RPMI7951 (cell line): ENCODE measurements at regions not wholly inside any gene's neighbourhood (a gene's known extent, or its start where the extent isn't known, plus 50 kb on each side); places are given as distances from the start of the nearest gene placed in this dataset.
A peak's percentile ranks its signal among the peaks of the same experiment; 100 is the strongest.

Experiments
- DNase-seq: peaks from one replicate; pipeline ENCODE4 v3.0.0-alpha.2; 2012; ENCODE audit warnings: low read depth

- no peak for DNase-seq
These were observed 239.0 kb upstream of the APCDD1 start for GRCh38 chr18:10215446-10215845.

DNA sequence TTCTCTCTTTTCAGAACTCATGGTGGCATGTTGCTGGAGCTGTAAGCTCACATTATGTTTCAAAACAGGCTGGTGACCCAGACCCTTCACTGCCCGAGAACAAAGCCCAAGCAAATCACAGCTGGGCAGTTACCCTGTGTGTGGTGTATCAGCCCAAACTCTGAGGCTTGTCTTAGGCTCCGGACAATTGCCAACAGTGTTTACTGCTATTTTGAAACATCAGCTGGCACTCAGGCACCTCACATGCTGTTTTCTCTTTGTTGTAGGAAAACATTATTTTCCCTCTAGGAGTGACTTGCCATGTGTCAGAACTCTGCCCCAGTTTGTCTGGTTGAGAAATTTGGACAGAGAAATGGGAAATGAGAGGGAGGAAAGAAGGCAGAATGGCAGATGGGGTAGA, 237.6 kb upstream of the APCDD1 start:
- no peak for DNase-seq

DNA sequence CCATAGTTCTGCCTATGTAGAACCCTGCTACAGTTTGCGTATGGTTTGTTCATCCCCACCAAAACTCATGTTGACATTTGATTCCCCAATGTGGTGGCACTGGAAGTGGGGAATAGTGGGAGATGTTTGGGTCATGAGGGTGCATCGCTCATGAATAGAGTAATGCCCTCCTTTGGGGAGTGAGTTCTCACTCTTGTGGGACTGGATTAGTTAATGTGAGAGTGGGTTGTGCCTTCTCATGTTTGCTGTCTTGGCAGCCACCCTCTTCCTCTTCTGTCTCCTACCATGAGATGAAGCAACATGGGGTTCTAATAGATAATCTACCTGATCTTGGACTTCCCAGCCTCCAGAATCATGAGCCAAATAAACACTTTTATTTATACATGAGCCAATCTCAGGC, 237.2 kb upstream of the APCDD1 start:
- no peak for DNase-seq

DNA sequence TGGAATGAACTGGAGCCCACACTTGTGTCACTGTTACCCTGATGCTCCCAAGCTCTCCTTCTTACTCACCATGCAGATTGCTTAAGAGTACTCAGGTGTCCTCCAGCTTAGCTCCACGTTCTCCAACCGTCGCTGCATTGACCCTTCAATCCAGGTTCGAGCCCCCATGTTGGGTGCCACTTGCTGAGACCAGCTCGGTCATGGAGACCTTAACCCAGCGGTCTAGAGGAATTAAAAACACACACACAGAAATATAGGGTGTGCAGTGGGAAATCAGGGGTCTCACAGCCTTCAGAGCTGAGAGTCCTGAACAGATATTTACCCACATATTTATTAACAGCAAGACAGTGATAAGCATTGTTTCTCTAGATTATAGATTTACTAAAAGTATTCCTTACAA, 229.1 kb upstream of the APCDD1 start:
- DNase-seq, result no peak

- DNase-seq, result no peak
These were observed 227.5 kb upstream of the APCDD1 start for GRCh38 chr18:10226971-10227370.

DNA sequence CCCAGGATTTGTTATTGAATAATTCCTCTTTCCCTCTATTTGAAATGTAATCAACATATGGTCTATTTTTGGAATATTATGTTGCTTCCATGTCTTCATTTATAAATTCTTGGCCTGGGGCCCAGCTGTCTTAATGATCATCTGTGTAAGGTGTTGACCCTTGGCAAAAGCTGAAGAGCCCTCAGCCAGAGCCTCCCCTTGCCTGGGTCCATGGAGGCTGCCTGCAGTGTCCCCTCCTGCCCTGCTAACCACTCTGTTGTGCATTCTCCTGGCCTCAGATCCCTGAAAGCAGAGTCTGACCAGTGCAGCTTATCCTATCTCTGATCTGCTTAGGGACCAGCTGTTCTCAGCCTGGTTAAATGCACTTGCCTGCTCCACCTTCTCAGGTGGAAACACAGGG, 226.1 kb upstream of the APCDD1 start:
- peak; percentile 13 for DNase-seq

DNA sequence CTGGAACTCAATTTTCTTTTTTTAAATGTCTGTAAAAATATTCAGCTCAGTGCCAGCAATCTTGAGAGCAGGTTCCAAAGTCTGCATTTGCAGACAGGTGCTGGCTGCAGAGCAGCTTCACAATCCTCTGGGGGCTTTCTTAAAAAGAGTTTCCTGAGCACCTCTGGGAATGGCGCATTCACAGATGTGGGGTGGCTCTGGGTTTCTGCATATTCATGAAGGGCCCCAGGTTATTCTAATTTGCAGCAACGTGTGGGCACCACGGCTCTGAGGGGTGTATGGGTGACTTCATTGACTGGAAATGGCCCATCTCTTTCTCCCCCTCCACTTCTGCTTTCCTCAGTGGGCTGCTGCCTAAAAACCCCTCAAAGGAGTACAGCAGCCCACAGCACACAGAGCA, 225.0 kb upstream of the APCDD1 start:
- no peak for DNase-seq

DNA sequence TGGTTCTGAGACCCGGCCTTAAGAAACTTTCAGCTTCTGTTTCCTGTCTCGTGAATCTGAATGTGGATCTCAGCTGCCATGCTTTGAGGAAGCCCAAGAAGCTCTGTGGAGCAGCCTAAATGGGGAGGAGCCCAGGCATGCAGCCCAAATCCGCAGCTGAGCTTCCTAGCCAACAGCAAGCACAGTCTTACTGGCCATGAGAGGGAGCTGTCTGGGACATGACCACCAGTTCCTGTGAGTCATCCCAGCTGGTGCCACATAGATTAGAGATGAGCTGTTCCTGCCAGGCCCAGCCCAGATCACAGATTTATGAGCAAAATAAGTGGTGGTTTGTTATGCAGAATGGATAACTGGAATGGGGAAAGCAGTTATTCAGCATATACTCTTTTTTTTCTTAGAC, 224.4 kb upstream of the APCDD1 start:
- DNase-seq, result peak; percentile 97

DNA sequence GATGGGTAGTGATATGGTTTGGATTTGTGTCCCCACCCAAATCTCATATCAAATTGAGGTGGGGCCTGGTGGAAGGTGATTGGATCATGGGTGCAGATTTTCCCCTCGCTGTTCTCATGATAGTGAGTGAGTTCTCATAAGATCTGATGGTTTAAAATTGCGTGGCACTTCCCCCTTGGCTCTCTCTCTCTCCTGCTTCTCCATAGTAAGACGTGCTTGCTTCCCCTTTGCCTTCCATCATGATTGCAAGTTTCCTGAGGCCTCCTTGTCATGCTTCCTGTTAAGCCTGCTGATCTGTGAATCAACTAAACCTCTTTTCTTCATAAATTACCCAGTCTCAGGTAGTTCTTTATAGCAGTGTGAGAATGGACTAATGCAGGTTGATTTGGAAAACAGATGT, 223.2 kb upstream of the APCDD1 start:
- DNase-seq, result no peak

GRCh38 chr18:10232062-10232461, 222.4 kb upstream of the APCDD1 start:
- no peak for DNase-seq

DNA sequence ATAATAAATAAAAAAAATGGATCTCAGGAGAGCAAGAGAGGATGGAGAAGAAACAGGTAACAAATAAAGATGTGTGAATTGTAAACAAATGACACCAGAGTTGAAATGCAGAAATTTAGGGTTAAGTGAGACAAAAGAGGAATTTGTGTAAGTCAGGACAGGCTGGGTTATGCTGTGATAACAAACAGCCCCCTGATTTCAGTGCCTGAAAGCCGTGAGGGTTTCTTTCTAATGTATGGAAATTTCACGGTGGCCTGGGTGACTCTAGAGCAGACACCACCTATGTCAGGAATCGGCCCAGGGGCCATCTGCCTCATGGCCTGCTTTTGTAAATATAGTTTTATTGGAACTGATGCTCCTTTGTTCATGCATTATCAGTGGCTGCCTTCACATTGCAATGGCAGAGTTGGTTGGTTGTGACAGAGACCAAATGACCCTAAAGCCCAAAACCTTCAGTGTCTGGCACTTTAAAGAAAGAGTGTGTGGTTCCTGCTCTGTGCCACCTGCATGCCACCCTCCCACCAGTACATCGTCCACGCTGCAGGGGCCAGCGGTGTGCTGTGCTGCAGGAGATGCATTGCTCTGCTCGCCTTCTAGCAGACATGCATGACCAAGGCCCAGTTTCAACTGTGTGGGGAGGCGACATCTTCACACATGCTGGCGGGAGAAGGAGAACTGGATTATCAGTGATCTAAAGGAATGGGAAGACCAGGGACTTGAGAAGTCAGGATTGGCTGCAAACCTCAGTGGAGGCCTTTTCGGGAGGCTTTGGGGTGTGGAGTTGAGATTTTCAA, 221.2 kb upstream of the APCDD1 start:
- DNase-seq, result no peak

DNA sequence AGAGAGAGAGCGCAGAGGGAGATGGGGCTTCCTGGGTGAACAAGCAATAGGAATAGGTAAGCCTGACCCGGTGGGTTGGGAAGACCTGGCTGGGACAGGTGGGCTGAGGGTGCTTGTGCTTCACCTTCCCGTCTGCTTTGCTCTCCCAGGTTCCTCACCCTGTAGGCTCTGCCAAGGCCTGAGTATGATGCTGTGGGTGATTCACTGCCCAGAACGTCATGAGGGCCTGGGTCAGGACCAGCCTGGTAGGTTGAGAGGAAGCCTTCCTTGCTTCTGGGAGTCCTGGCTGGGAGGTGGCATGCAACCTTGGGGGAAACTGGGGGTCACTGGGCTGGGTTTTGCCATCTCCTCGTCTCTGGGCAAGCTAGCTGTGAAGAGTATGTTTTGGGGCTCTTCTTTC, 220.2 kb upstream of the APCDD1 start:
- peak; percentile 5 for DNase-seq

GRCh38 chr18:10234912-10235660, 219.3 kb upstream of the APCDD1 start:
- peak; percentile 66 for DNase-seq

DNA sequence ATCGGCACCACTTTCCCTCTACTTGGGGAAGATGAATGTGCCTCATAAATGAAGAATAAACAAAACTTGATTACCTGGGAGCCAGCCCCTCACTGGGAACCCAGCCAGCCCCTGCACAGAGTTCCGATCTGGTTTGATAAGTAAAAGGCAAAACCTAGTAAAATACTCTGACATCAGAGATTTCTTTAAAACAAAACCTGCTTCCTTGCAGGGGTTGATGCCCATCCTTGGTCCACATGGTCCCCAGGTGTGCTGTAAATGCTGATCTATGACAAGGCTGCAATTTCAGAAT, 218.8 kb upstream of the APCDD1 start:
- no peak for DNase-seq

DNA sequence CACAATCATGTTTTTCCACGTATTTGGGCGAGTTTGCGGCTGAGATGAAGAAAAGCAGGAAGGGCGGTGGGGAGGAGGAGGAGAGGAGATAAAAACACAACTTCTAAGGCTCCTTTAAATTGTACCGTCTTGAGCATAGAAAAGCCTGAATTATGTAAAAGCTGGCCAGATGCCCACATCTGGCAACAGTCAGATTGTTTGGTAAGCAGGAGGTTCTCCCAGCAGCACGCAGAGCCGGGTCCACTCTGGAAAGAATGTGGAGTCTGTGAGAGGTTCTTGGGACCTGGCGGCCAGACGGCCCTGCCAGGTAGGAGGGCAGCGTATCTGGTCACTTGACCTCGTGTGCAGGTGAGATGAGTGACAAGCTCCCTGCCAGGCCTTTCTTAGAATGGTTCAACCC, 215.3 kb upstream of the APCDD1 start:
- DNase-seq, result peak; percentile 4

DNA sequence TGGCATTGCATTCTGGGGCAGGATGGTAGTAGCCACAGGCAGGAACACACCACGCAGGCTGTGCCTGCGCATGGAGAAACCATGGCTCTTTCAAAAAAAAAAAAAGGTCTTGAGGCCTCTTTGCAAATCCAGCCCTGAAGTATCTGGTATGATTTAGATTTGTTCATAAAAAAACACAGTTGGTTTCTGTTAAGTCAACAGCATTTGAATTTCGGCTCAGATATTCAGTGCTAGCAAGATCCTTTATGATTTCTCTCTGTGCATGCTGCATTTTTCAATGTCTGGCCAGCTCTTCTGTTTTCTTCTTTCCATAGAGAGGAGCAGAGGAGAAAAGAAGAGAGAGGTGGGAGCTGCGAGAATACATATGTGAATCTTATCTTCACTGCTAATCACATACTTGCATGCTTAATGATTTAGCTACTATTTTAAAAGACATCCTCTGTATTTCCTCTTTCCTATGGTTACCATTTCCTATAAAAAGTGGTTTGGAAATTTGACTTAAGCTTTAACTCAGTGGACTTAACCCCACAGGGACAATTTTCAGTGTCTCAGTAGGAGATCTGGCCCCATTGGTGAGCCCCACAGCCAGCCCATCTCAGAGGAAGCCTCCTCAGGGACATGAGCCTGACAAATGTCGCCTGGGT, 214.3 kb upstream of the APCDD1 start:
- DNase-seq, result no peak

DNA sequence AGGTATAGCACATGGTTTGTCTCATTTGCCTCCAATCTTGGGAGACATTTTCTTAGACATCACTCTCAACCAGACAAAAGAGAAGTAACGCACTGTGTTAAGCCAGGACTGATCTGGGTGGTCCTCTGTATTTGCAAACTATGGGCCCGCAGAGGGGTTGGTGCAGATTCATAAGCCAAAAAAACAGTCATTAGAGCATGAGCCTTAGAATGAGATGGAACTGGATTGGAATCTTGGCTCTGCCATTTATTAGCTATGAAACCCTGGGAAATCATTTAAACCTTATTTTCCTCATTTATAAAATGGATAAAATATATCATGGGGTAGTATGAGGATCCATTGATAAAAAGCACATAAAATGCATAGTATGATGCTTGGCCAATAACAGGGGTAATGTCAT, 213.5 kb upstream of the APCDD1 start:
- no peak for DNase-seq

DNA sequence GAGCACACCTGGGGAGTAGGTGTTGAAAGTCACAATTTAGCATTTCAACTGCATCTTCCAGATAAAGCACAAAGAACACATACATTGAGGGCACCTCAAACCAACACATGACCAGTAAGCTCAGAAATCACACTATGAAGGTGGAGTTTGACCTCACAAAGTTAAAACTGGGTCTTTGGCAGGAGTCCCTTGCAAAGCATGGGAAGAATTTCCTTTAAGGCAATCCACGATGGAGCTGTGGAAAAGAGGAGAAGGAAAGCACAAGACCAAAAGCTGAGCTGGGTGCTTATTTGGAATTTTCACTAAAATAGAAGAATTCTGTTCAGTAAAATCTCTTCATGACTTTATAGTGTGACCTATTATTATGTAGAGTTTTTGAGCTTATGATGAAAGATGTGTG, 212.9 kb upstream of the APCDD1 start:
- no peak for DNase-seq

DNA sequence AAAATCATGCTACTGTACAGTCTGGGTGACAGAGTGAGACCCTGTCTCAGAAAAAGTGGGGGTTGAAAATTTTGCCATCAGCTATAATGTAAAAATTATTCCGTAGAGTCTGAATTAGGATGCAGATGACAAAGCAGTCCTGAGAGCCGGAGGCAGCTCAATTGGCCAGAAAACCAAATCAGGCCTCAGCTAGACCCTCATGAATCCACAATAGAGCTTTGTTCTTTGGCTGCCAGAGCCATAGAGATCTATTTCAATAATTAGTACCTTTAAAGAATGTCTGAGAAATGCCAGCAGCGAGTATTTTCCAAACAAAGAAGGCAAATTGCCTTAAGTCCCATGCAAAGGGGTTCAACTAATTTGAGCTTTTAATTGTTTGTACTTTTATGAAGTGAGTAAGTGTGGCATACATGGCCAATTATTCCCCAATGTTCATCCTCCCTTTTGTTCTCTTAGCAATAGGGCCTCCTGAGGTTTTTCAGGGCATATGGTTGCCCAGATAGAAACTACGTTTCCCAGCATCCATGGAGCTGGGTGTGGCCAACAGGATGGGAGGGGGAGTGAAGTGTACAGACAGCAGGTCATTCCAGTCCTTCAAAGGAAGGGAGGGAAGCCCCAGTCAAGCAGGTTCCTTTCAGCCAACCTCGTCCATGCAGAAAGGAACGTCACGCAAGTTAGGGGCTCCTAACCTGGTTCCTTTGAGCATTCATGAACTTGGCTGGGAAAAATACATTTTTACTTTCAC, 211.3 kb upstream of the APCDD1 start:
- DNase-seq, result no peak

DNA sequence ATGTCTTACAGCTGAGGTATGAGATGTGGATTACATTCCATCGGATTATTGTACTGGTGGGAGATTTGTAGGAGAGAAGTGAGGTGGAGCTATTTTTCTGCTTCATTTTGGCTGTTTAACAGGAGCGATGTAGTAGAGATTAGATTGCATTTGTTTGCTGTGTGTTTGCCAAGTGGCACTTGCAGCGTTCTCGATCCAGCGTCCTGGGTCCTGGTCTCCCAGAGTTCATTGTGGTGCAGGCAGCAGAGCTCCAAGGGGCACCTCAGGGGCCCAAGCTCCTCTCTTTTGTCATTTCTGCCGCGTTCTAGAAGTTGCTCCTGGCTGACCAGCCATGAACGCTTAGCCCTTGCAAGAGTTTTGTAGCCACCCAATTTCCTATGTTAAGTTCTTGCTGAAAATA, 210.1 kb upstream of the APCDD1 start:
- DNase-seq, result no peak

GRCh38 chr18:10245031-10245845, 209.2 kb upstream of the APCDD1 start:
- DNase-seq, result no peak

GRCh38 chr18:10245846-10246175, 208.6 kb upstream of the APCDD1 start:
- no peak for DNase-seq
